ENCODE measurements at regions not wholly inside any gene's neighbourhood (a gene's known extent, or its start where the extent isn't known, plus 50 kb on each side); places are given as distances from the start of the nearest gene placed in this dataset.

- TF ChIP-seq CTCF (IDR thresholded peaks at IDR 0.05; ENCODE audit: insufficient read depth, low read depth, low read length) (no peak), EZH2 (IDR thresholded peaks at IDR 0.05; ENCODE audit: insufficient read depth, low read length) (no peak)
These were observed 84.1 kb upstream of the TMTC1 start for GRCh38 chr12:29867823-29868222.
